ENCODE measurements at regions not wholly inside any gene's neighbourhood (a gene's known extent, or its start where the extent isn't known, plus 50 kb on each side); places are given as distances from the start of the nearest gene placed in this dataset.
A peak's percentile ranks its signal among the peaks of the same experiment; 100 is the strongest.

- H3K27ac ChIP-seq: no peak overlapping the region
- no peaks in the 10 kb centered on the region for H3K27me3 ChIP-seq
- intact Hi-C loops (cut with DNase I): no loop called here
- peaks cover 7% of the 10 kb centered on the region for H3K4me1 ChIP-seq
- no peak overlapping the region for H3K4me3 ChIP-seq
- WGBS, 2 donors: 58 to 71% methylated on average over 2 of the region's 2 CpGs
- no peaks in the 10 kb centered on the region for H3K36me3 ChIP-seq (replicated peaks in 1 of 2; ENCODE audit: insufficient read depth in 1 of 2, low read depth in 2 of 2)
- TF ChIP-seq CTCF (IDR thresholded peaks at IDR 0.05) (no peak), POLR2A (IDR thresholded peaks at IDR 0.05) (no peak)
- H3K9me3 ChIP-seq: no peaks in the 10 kb centered on the region
- ATAC-seq (no peak), DNase-seq (no peak)
Observed at GRCh38 chr14:58942516-58942915, 246.0 kb upstream of the DAAM1 start.

GRCh38 chr14:58944343-58944967 is 244.0 kb upstream of the DAAM1 start:
- Histone ChIP-seq H3K4me1 (peaks cover 7% of the 10 kb centered on the region), H3K27me3 (no peaks in the 10 kb centered on the region), H3K9me3 (no peaks in the 10 kb centered on the region), H3K27ac (no peak overlapping the region), H3K36me3 (replicated peaks in 1 of 2; ENCODE audit: insufficient read depth in 1 of 2, low read depth in 2 of 2) (no peaks in the 10 kb centered on the region), H3K4me3 (no peak overlapping the region)
- WGBS, 2 donors: 35 to 47% methylated on average over 6 of the region's 6 CpGs
- ATAC-seq (peak; percentile 90), DNase-seq (peak; percentile 49 to 87 (median 86))
- TF ChIP-seq CTCF (IDR thresholded peaks at IDR 0.05) (no peak), POLR2A (IDR thresholded peaks at IDR 0.05) (no peak)
- intact Hi-C loops (cut with DNase I): no loop called here

GRCh38 chr14:58944968-58945356 is 243.5 kb upstream of the DAAM1 start:
- TF ChIP-seq POLR2A (IDR thresholded peaks at IDR 0.05): no peak
- no peak for TF ChIP-seq CTCF (IDR thresholded peaks at IDR 0.05)
- no peak overlapping the region for H3K4me3 ChIP-seq
- ATAC-seq: no peak

GRCh38 chr14:58946431-58946830 is 242.0 kb upstream of the DAAM1 start:
- intact Hi-C loops (cut with DNase I): no loop called here
- no peak for ATAC-seq
- Histone ChIP-seq H3K27me3 (no peaks in the 10 kb centered on the region), H3K4me1 (peaks cover 7% of the 10 kb centered on the region), H3K9me3 (no peaks in the 10 kb centered on the region), H3K27ac (no peak overlapping the region), H3K36me3 (replicated peaks in 1 of 2; ENCODE audit: insufficient read depth in 1 of 2, low read depth in 2 of 2) (no peaks in the 10 kb centered on the region), H3K4me3 (no peak overlapping the region)
- WGBS, 2 donors: 76 to 93% methylated on average over 1 of the region's 1 CpG
- TF ChIP-seq POLR2A (IDR thresholded peaks at IDR 0.05): no peak
- no peak for TF ChIP-seq CTCF (IDR thresholded peaks at IDR 0.05)
- no peak for DNase-seq

More at GRCh38 chr14:58944968-58945356, 243.5 kb upstream of the DAAM1 start:
- H3K4me1 ChIP-seq: peaks cover 7% of the 10 kb centered on the region
- intact Hi-C loops (cut with DNase I): no loop called here
- no peak for DNase-seq
- H3K9me3 ChIP-seq: no peaks in the 10 kb centered on the region
- WGBS, 2 donors: 23 to 32% methylated on average over 2 of the region's 2 CpGs
- H3K27me3 ChIP-seq: no peaks in the 10 kb centered on the region
- no peak overlapping the region for H3K27ac ChIP-seq
- H3K36me3 ChIP-seq (replicated peaks in 1 of 2; ENCODE audit: insufficient read depth in 1 of 2, low read depth in 2 of 2): no peaks in the 10 kb centered on the region

GRCh38 chr14:58947156-58947555 is 241.3 kb upstream of the DAAM1 start:
- ATAC-seq: no peak

More at GRCh38 chr14:58947156-58947555, 241.3 kb upstream of the DAAM1 start:
- H3K4me1 ChIP-seq: peaks cover 7% of the 10 kb centered on the region
- H3K9me3 ChIP-seq: no peaks in the 10 kb centered on the region
- no peak overlapping the region for H3K27ac ChIP-seq
- TF ChIP-seq CTCF (IDR thresholded peaks at IDR 0.05) (no peak), POLR2A (IDR thresholded peaks at IDR 0.05) (no peak)
- intact Hi-C loops (cut with DNase I): no loop called here
- no peak overlapping the region for H3K4me3 ChIP-seq
- DNase-seq: no peak
- no peaks in the 10 kb centered on the region for H3K27me3 ChIP-seq
- no peaks in the 10 kb centered on the region for H3K36me3 ChIP-seq (replicated peaks in 1 of 2; ENCODE audit: insufficient read depth in 1 of 2, low read depth in 2 of 2)
- 60 to 61% methylated on average over 4 of the region's 4 CpGs for WGBS, 2 donors
